GM18502 (cell line): ENCODE measurements at regions not wholly inside any gene's neighbourhood (a gene's known extent, or its start where the extent isn't known, plus 50 kb on each side); places are given as distances from the start of the nearest gene placed in this dataset.
"Not testable (repeated sequence)": the region's sequence is repeated elsewhere in the genome, so short reads cannot be mapped to it uniquely, and the experiment has no call there.

Source experiments
- ATAC-seq: cut with Tn5 transposase; IDR thresholded peaks from one replicate; pipeline ENCODE4 v1.9.1; 2021; ENCODE audit warnings: mild to moderate bottlenecking; ENCODE audit not compliant: unreplicated experiment, poor library complexity

- no peak for ATAC-seq
Observed at GRCh38 chr2:210859314-210859713, 302.9 kb downstream of the CPS1 start.

- no peak for ATAC-seq
Observed at GRCh38 chr2:210860276-210860675, 303.9 kb downstream of the CPS1 start.

GRCh38 chr2:210861038-210861665 lies 304.8 kb downstream of the CPS1 start:
- ATAC-seq: no peak

GRCh38 chr2:210862283-210863065 lies 306.1 kb downstream of the CPS1 start:
- ATAC-seq: no peak

GRCh38 chr2:210863283-210863682 lies 306.9 kb downstream of the CPS1 start:
- ATAC-seq: no peak

- not testable (repeated sequence) for ATAC-seq
Observed at GRCh38 chr2:210871566-210871965, 315.2 kb downstream of the CPS1 start.

- peak; percentile 61 for ATAC-seq
Observed at GRCh38 chr2:210873631-210874030, 317.2 kb downstream of the CPS1 start.

GRCh38 chr2:210884227-210884626 lies 327.8 kb downstream of the CPS1 start:
- no peak for ATAC-seq

- ATAC-seq: no peak
Observed at GRCh38 chr2:210888035-210888434, 331.6 kb downstream of the CPS1 start.

- no peak for ATAC-seq
Observed at GRCh38 chr2:210895132-210895531, 338.7 kb downstream of the CPS1 start.

GRCh38 chr2:210899131-210899530 lies 342.7 kb downstream of the CPS1 start:
- no peak for ATAC-seq

GRCh38 chr2:210901326-210901725 lies 344.9 kb downstream of the CPS1 start:
- no peak for ATAC-seq

- ATAC-seq: no peak
Observed at GRCh38 chr2:210912779-210913178, 356.4 kb downstream of the CPS1 start.

GRCh38 chr2:210913461-210913860 lies 357.1 kb downstream of the CPS1 start:
- ATAC-seq: no peak

GRCh38 chr2:210915912-210916311 lies 359.5 kb downstream of the CPS1 start:
- no peak for ATAC-seq

- ATAC-seq: no peak
Observed at GRCh38 chr2:210917465-210917864, 361.1 kb downstream of the CPS1 start.

GRCh38 chr2:210919128-210919527 lies 362.7 kb downstream of the CPS1 start:
- no peak for ATAC-seq

- no peak for ATAC-seq
Observed at GRCh38 chr2:210922419-210922818, 366.0 kb downstream of the CPS1 start.

GRCh38 chr2:210928714-210929113 lies 372.3 kb downstream of the CPS1 start:
- ATAC-seq: no peak

GRCh38 chr2:210938228-210938627 lies 381.8 kb downstream of the CPS1 start:
- no peak for ATAC-seq

GRCh38 chr2:210946395-210946794 lies 390.0 kb downstream of the CPS1 start:
- no peak for ATAC-seq
